HepG2 (cell line): ENCODE measurements at regions not wholly inside any gene's neighbourhood (a gene's known extent, or its start where the extent isn't known, plus 50 kb on each side); places are given as distances from the start of the nearest gene placed in this dataset.

Source experiments
- ATAC-seq: fragments of 200-7000 bp; cut with Tn5 transposase; 3 replicates; pipeline ENCODE4 v1.9.1; 2020; ENCODE audit warnings: mild to moderate bottlenecking, moderate library complexity
- BruUV-seq: library from RNA; stranded (reverse); fragments of 400-500 nt; replicated peaks from 2 replicates; lab custom pipeline; 2021; lab: Mats Ljungman, UMichigan
- CTCF ChIA-PET: fragments of 300-600 bp; formaldehyde crosslinking; extraction: SDS; loops from one replicate; lab custom pipeline; 2021; ENCODE audit warnings: low total read pairs, inconsistent platforms, low intra/inter-chr PET ratio; lab: Yijun Ruan, JAX
- POLR2A ChIA-PET: fragments of 350-600 bp; sonication (Branson Sonifier 250); formaldehyde crosslinking; loops from one replicate; lab custom pipeline; 2020; ENCODE audit warnings: antibody characterized with exemption, inconsistent platforms; lab: Yijun Ruan, JAX
- DNase-seq: peaks from one replicate; pipeline ENCODE4 v3.0.0-alpha.2; 2015; ENCODE audit warnings: low spot score
- FAIRE-seq: peaks from 3 replicates; lab custom pipeline; 2011; peaks lifted over from hg19 to GRCh38; lab: Jason Lieb, UNC
- H2AFZ ChIP-seq: one replicate; pipeline ENCODE4 v1.6.1; 2011; ENCODE audit warnings: low read length, inconsistent platforms
- H3K27ac ChIP-seq: fragments of 300-600 bp; 3 replicates; pipeline ENCODE4 v1.8.0; 2011; ENCODE audit warnings: mixed run types, mild to moderate bottlenecking, mixed read lengths, low read length, inconsistent platforms; ENCODE audit not compliant: insufficient read depth; ENCODE audit errors: extremely low read length
- H3K27me3 ChIP-seq, 2 experiments: fragments of 200-600 bp in 1 of 2; 2 replicates in 1 of 2; 3 replicates in 1 of 2; pipeline versions ENCODE4 v1.6.0 to v1.8.0; 2011; ENCODE audit warnings: low read length in 2 of 2, mild to moderate bottlenecking in 2 of 2, moderate library complexity in 2 of 2, inconsistent platforms in 1 of 2; ENCODE audit not compliant: insufficient read depth in 2 of 2, control insufficient read depth in 1 of 2
- H3K36me3 ChIP-seq, 2 experiments: fragments of 200-600 bp in 1 of 2; replicated peaks in 1 of 2; 2 replicates in 1 of 2; 3 replicates in 1 of 2; pipeline versions ENCODE4 v1.5.1 to v1.8.0; 2011; ENCODE audit warnings: low read length in 2 of 2, inconsistent platforms in 1 of 2; ENCODE audit not compliant: insufficient read depth in 2 of 2, control insufficient read depth in 1 of 2
- H3K4me1 ChIP-seq: 2 replicates; pipeline ENCODE4 v1.5.1; 2012; ENCODE audit warnings: low read length, inconsistent platforms; ENCODE audit not compliant: insufficient read depth
- H3K4me2 ChIP-seq: 2 replicates; pipeline ENCODE4 v1.6.0; 2011; ENCODE audit warnings: low read depth, low read length, inconsistent platforms
- H3K4me3 ChIP-seq, 3 experiments: fragments of 200-600 bp in 1 of 3; sonication (generic), shearing (Covaris generic) in 1 of 3; replicated peaks in 1 of 3; 2 replicates each; pipeline ENCODE4 v1.5.1; 2011 to 2016; ENCODE audit warnings: low read length in 3 of 3, inconsistent platforms in 2 of 3, low read depth in 2 of 3, mild to moderate bottlenecking in 2 of 3, control low read depth in 1 of 3, mixed read lengths in 1 of 3; ENCODE audit not compliant: insufficient read depth in 1 of 3
- H3K79me2 ChIP-seq: one replicate; pipeline ENCODE4 v1.6.1; 2011; ENCODE audit warnings: low read length, inconsistent platforms; ENCODE audit not compliant: insufficient read depth
- H3K9ac ChIP-seq: 2 replicates; pipeline ENCODE4 v1.6.0; 2011; ENCODE audit warnings: mild to moderate bottlenecking, low read depth, low read length, inconsistent platforms; ENCODE audit not compliant: insufficient read depth
- H3K9me3 ChIP-seq: 2 replicates; pipeline ENCODE4 v1.5.1; 2012; ENCODE audit warnings: mild to moderate bottlenecking, low read length
- H4K20me1 ChIP-seq: 2 replicates; pipeline ENCODE4 v1.6.0; 2011; ENCODE audit warnings: inconsistent platforms, mild to moderate bottlenecking, low read length, moderate library complexity; ENCODE audit not compliant: insufficient read depth
- CREB1 ChIP-seq, 2 experiments: fragments of 450-650 bp in 1 of 2; IDR thresholded peaks; 2 replicates each; pipeline ENCODE4 v1.6.1; 2016 to 2017; ENCODE audit warnings: control low read depth in 1 of 2, mild to moderate bottlenecking in 1 of 2, missing compliant biosample characterization in 1 of 2, missing genetic modification characterization in 1 of 2
- SMAD3 ChIP-seq: sonication (generic); formaldehyde crosslinking; IDR thresholded peaks from 2 replicates; pipeline ENCODE4 v1.4.0; 2020; ENCODE audit warnings: missing genetic modification reagents
- TAF15 ChIP-seq: fragments of 200-400 bp; formaldehyde crosslinking; IDR thresholded peaks from one replicate; pipeline ENCODE4 v1.6.1; 2018; ENCODE audit warnings: mild to moderate bottlenecking, low read depth, low read length; ENCODE audit not compliant: poor library complexity, severe bottlenecking
- TBL1XR1 ChIP-seq: fragments of 150-350 bp; IDR thresholded peaks from 2 replicates; pipeline ENCODE4 v1.6.1; 2014; ENCODE audit warnings: borderline replicate concordance, low read length; ENCODE audit not compliant: partially characterized antibody
- TBX3 ChIP-seq: fragments of 450-650 bp; IDR thresholded peaks from 2 replicates; pipeline ENCODE4 v1.6.1; 2017; ENCODE audit warnings: antibody characterized with exemption, mild to moderate bottlenecking, inconsistent platforms, borderline replicate concordance
- TEAD3 ChIP-seq: optimal IDR thresholded peaks from 2 replicates; pipeline ENCODE3; 2016; ENCODE audit warnings: borderline replicate concordance
- ZFP41 ChIP-seq: sonication (generic); formaldehyde crosslinking; IDR thresholded peaks from 2 replicates; pipeline ENCODE4 v1.4.0; 2020; ENCODE audit warnings: mild to moderate bottlenecking, missing genetic modification reagents, borderline replicate concordance
- WGBS: methylation state at CpG from one replicate; pipeline ENCODE4 v1.1.6; 2017; ENCODE audit warnings: low lambda C conversion rate; 5-methylcytosine and 5-hydroxymethylcytosine counted together
- in situ Hi-C: cut with HindIII; loops from 2 replicates; pipeline ENCODE4 v1.10.0; 2017; ENCODE audit warnings: low pct_unique_long_range_greater_than_20kb; ENCODE audit not compliant: extremely low pct_ligation_motif_present
- intact Hi-C: fragments of 100-400 bp; cut with micrococcal nuclease; formaldehyde crosslinking; loops from one replicate; pipeline ENCODE4 v1.10.0; 2022; ENCODE audit not compliant: unreplicated experiment
- TF ChIP-seq, protein P1 (sequence below): sonication (generic); formaldehyde crosslinking; IDR thresholded peaks from 2 replicates; pipeline ENCODE4 v1.4.0; 2020; ENCODE audit warnings: mild to moderate bottlenecking, missing genetic modification reagents

DNA sequence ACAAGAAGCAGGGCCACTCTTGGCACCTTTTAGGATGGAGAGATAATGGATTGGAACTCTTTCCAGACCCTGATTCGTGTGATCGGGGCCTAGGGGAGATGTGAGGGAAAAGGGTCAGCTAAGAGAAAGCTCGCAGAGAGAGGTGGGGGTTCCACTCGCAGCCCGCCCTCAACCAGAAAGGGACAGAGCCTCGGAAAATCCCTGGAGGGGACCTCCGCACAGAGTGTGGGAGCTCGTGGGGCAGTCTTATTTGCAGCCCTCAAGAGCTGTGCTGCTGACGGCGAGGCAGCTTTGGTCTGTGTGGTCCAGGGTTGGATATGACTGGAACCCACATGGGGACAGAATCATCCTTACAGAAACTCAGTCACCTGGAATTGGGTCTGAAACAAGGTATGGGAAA lies 184.3 kb upstream of the PMEPA1 start:
- Histone ChIP-seq H3K27me3 (peaks cover 10 to 63% of the 10 kb centered on the region in 2 experiments), H3K9ac (no peak overlapping the region), H3K4me2 (no peak overlapping the region), H2AFZ (no peak overlapping the region), H3K4me1 (no peaks in the 10 kb centered on the region; the same call in 1 of the 2 replicates), H3K9me3 (no peaks in the 10 kb centered on the region), H3K4me3 (no peak overlapping the region), H4K20me1 (no peaks in the 10 kb centered on the region), H3K36me3 (no peaks in the 10 kb centered on the region), H3K79me2 (no peaks in the 10 kb centered on the region), H3K27ac (no peak overlapping the region)
- TF ChIP-seq TAF15, result no peak
- TF ChIP-seq CREB1 (IDR thresholded peaks at IDR 0.05), result no peak
- TF ChIP-seq CREB1 (CRISPR knock-in tag; IDR thresholded peaks at IDR 0.05), result no peak
- TF ChIP-seq SMAD3 (CRISPR knock-in tag), result no peak
- no peak for TF ChIP-seq TEAD3
- no peak for TF ChIP-seq TBX3
- TF ChIP-seq TBL1XR1, result no peak
- TF ChIP-seq, protein P1, sequence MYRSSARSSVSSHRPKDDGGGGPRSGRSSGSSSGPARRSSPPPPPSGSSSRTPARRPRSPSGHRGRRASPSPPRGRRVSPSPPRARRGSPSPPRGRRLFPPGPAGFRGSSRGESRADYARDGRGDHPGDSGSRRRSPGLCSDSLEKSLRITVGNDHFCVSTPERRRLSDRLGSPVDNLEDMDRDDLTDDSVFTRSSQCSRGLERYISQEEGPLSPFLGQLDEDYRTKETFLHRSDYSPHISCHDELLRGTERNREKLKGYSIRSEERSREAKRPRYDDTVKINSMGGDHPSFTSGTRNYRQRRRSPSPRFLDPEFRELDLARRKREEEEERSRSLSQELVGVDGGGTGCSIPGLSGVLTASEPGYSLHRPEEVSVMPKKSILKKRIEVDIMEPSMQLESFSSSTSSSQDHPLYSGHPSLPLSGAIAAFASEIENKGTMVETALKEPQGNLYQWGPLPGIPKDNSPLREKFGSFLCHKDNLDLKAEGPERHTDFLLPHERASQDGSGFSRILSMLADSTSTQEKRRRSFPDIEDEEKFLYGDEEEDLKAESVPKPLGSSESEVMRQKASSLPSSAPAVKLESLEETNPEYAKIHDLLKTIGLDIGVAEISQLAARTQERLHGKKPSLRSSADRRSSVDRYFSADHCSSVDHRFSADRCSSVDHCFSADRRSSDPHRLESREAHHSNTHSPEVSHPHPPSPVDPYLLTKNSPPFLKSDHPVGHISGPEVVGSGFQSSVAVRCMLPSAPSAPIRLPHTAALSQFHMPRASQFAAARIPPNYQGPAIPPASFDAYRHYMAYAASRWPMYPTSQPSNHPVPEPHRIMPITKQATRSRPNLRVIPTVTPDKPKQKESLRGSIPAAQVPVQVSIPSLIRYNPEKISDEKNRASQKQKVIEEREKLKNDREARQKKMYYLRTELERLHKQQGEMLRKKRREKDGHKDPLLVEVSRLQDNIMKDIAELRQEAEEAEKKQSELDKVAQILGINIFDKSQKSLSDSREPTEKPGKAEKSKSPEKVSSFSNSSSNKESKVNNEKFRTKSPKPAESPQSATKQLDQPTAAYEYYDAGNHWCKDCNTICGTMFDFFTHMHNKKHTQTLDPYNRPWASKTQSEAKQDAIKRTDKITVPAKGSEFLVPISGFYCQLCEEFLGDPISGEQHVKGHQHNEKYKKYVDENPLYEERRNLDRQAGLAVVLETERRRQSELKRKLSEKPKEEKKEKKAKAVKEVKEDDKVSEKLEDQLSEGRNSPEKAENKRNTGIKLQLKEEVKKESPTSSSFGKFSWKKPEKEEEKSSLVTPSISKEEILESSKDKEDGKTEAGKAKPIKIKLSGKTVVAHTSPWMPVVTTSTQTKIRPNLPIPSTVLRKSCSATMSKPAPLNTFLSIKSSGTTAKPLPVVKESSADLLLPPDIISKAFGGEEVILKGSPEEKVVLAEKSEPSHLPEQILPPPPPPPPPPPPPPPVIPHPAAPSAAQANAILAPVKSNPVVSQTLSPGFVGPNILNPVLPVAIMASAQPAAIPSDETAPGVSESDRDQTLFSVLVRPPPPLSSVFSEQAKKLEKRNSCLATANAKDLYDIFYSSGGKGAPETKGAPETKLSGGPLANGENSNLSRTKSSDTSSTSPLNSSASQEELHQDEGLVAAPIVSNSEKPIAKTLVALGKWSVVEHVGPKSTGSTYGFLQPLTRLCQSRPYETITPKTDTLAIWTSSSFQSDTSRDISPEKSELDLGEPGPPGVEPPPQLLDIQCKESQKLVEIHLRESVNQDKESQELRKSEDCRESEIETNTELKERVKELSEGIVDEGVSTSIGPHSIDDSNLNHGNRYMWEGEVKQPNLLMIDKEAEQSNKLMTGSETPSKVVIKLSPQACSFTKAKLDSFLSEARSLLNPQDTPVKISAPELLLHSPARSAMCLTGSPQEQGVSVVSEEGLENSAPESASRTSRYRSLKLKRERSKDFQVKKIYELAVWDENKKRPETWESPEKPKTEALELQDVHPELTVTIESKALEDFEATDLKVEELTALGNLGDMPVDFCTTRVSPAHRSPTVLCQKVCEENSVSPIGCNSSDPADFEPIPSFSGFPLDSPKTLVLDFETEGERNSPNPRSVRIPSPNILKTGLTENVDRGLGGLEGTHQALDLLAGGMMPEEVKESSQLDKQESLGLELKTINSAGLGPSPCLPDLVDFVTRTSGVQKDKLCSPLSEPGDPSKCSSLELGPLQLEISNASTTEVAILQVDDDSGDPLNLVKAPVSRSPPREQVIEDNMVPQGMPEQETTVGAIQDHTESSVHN, result no peak
- TF ChIP-seq ZFP41 (CRISPR knock-in tag), result no peak
- 12% methylated on average over 10 of the region's 10 CpGs for WGBS
- ChIA-PET CTCF (no interaction called here), POLR2A (no interaction called here)
- intact Hi-C loops, result no loop called here
- BruUV-seq, result no TSS peak
- ATAC-seq (no peak), DNase-seq (no peak), FAIRE-seq (no peak)
- in situ Hi-C loops, result no loop called here
